HuH-7.5 (cell line): ENCODE measurements at regions not wholly inside any gene's neighbourhood (a gene's known extent, or its start where the extent isn't known, plus 50 kb on each side); places are given as distances from the start of the nearest gene placed in this dataset.

Experiments used
- DNase-seq: peaks from one replicate; pipeline ENCODE4 v3.0.0; 2011; ENCODE audit warnings: low spot score

DNA sequence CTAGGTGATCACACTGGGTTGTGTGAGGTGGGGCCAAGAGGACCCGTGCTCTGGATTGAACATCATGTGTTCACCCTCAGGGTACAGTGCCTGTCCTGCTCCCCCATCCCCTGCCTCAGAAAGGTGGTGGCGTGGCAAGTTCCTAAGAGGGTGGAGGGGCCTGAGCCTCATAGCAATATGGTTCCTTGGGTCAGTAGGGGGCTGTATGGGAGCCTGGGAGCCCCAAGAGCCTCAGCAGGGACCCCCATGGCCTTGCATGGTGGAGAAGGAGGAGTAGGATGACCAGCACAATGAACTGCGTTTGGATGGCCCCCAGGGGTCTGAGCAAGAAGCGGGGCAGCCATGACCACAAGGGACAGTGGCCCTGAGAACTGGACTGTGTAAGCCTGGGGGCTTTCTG, 89.6 kb upstream of the SHB start:
- no peak for DNase-seq

DNA sequence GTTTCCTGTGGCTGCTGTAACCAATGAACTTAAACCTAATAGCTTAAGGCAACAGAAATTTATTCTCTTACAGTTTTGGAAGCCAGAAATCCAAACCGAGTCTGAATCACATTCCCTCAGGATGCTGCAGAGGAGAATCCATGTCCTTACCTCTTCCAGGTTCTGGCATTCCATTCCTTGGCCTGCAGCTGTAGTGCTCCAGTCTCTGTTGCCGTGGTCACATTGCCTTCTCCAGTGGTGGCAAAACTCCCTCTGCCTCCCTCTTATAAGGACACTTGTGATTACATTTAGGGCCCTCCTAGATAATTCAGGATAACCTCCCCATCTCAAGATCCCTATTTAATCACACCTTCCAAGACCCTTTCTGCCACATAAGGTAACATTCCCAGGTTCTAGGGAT, 88.7 kb upstream of the SHB start:
- no peak for DNase-seq

DNA sequence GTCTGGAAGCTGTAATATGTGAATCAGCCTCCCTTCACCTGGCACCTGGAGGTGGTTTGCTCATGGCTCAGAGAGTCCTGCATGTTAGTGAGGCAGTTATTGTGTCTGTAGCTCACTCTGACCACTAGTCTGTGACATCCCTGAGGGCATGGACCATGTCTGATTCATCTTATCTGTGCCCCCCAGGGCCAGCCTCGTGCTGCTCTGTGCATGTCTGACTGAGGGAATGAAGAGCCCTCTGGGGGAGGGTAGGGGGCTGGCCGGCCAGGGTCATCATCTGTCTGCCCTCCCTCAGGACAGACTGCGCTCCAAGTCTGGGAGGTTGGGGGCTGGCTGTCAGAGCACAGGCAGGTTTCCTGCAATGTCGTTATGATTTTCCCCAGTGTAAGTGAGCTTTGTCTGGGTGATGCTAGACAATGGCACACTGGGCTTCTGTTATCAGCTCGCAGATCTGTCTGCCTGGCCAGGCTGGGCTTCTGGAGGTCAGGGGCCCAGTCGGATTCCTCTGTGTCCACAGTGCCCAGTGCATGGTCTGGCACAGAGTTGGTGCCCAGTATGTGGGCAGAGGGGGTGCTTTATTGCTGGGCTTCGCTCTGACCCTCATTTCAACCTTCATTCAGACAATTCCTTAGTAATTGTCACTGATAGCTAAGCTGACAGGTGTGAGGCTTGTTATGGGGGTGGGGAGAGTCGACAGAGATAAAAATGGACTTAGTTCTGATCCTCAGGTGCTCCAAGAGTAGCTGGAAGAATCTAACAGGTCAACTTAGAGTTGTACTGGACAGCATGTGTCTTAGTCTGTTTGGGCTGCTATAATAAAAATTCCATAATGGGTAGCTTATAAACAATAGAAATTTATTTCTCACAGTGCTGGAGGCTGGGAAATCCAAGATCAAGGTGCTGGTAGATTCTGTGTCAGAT, 85.7 kb upstream of the SHB start:
- DNase-seq = no peak

DNA sequence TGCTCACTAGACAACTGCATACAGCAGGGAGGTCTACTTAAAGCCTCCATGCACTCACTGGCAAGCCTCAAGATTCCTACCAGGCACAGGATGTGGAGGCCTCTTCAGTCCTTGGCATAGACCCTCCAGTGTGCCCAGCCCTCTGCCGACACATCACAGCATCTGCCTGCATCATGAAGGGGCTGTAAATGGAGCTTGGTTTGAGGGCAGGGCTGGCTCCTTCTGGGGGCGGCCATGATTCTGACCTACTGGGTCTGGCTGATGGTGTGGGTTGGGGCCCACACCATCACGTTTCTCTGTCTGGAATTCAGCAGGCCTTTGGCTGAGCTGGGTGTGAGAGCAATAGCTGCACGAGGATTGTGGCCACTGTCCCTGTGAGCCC, 84.9 kb upstream of the SHB start:
- DNase-seq = no peak

DNA sequence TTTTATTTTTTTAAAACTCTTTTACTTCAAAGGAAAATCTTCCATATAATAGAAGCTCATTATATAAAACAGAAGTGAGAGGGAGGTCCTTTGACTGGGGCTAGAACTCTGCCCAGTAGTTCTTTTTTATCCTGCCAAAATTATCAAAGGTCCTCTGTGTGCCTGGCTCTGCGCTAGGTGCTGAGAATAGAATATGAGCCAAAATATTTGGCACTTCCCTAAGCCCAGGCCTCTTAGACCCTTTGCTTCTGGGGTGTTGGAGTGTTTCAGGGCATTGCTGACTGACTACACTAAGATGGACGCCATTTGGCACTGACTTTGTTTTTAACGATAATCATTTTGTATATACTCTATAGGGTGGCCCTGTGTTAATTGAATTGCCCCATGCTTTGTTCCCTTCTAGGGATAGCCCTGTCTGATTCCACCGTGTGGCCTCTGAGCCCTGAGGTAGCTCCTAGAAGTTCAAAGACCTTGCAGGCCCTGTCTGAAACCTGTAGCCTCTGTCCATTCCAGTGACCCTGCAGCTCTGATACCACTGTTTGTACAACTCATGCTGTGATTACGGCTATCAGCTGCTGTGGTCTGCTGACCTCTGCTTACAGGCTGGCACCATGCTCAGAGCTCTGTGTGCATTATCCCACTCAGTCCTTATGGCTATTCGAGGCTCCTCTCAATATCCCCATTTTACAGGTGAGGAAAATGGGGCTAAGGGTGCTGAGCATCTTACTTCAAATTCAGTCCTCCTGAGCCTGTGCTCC, 84.3 kb upstream of the SHB start:
- peak; percentile 36 for DNase-seq

DNA sequence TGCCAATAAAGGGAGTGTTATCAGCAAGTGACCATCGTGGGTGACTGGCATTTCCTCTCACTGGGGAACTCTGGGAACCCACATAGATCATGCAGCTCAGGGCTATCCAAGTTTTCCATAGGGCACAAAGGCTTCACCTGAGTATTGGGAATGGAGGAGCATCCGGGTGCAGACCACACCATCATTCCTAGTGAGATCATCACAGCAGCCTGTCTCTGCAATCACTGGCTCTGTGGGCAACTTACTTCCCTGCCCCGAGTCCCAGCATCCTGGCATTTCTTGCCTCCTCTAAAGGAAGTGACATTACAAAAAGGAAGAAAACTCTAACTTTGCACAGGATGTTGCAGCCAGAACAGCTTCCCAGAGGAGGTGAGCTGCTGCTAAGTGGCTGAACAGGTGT, 80.6 kb upstream of the SHB start:
- DNase-seq = no peak

- no peak for DNase-seq
Observed at GRCh38 chr9:38146844-38147243, 77.8 kb upstream of the SHB start.

DNA sequence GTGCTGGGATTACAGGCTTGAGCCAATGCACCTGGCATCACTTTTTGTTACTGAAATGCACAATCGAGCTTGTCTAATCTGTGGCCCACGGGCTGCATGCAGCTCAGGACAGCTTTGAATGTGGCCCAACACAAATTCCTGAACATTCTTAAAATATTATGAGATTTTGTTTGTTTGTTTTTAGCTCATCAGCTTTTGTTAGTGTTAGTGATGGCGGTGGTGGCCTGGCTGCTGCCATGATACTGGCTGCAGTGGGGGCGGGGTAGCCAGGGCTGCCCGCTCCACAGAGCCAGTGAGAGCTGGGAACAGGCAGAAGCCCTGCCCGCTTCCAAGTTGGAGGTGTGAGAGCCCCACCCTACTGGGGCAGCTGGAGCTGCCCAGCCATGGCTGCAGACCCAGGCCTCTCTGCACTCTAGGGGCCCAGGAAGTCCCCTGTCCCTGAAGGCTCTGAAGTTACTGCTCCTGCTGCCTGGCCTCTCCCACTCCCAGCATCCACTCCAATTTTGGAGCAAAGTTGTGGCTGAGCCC, 76.6 kb upstream of the SHB start:
- no peak for DNase-seq

- DNase-seq = no peak
Observed at GRCh38 chr9:38144421-38144820, 75.4 kb upstream of the SHB start.

DNA sequence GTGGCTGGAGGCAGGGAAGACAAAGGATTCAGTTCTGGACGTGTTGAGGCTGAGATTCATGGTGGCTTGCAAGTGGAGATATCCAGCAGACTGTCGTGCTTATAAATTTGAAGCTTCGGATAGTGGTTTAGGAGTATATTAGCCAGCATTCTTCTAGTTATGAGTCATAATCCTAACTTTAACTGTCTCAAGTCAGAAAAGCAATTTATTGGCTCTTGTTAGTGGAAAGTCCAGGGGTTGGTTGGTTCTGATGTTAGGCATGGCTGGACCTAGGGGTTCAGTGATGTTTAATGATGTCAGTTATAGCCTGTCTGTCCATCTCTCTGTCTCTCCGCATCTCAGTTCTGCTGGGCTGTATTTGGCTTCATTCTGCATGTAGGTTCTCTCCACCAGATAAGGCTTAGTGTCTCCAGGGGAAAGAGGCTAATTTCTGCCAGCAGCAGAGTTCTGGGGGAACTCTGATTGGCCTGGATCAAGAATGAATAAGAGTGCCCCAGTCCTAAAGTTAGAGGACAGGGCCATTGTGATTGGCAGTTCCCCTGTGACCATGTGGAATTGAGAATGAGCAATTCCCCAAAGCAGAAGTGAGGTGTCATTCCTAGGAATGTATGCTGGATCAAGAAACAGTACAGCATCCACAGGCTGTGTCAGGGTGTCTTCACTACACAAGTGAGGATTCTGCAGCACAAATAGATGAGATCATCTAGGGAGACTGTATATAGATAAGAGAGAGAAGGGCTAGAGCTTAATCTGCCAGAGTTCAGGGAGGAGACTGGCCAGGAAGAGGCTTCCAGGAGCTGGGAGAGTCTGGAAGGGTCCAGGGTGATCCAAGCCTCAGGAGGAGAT, 72.9 kb upstream of the SHB start:
- no peak for DNase-seq

GRCh38 chr9:38138276-38138675, 69.2 kb upstream of the SHB start:
- DNase-seq = no peak

DNA sequence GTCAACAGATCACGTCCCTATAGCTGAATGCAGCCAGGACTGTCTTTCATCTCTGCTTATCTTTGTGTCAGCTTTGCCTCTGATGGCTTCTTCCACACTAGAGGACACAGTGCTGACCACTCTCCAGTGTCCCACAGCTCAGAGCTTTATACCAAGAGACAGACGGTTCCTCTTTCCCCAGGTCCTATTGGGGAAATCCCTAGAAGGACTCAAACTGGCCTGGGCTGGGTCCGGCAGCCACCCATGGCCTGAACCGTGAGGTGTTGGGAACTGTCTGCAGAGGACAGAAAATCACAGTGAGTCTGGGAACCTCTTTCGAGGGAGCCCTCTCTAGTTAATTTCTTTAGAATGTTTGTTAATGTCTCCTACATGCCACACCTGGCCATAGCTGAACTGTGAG, 68.3 kb upstream of the SHB start:
- DNase-seq = no peak

- DNase-seq = no peak
Observed at GRCh38 chr9:38136386-38136785, 67.4 kb upstream of the SHB start.

GRCh38 chr9:38134611-38135237, 65.7 kb upstream of the SHB start:
- no peak for DNase-seq

DNA sequence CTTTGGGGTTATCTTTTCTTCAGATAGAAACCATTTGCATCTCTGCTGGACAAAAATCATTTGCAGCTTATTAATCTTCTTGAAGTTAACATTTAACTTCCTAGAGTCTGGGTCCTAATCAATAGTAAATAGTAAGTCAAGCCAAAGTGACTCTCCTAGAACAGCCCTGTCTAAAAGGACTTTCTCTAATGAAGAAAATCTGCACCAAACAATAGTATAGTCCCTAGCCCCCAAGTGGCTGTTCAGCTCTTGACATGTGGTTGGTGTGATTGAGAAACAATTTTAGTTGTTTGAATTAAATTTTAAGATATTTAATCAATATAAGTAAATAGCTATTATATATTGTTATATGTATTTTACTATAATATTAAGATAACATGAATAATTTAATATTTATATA, 64.6 kb upstream of the SHB start:
- no peak for DNase-seq

GRCh38 chr9:38132956-38133355, 63.9 kb upstream of the SHB start:
- no peak for DNase-seq

DNA sequence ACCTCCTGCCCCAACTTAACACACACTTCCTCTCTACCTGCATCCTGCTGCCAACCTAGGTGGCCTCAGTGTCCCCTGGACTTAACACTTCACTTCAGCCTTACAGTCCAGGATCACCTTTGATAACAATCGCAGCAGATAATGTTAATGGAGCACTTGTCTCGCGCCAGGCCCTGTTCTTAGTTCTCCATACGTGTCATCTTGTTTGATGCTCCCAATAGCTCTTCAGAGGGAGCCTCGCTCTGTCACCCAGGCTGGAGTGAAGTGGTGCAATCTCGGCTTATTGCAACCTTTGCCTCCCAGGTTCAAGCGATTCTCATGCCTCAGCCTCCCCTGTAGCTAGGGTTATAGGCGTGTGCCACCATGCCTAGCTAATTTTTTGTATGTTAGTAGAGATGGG, 62.7 kb upstream of the SHB start:
- DNase-seq = no peak

DNA sequence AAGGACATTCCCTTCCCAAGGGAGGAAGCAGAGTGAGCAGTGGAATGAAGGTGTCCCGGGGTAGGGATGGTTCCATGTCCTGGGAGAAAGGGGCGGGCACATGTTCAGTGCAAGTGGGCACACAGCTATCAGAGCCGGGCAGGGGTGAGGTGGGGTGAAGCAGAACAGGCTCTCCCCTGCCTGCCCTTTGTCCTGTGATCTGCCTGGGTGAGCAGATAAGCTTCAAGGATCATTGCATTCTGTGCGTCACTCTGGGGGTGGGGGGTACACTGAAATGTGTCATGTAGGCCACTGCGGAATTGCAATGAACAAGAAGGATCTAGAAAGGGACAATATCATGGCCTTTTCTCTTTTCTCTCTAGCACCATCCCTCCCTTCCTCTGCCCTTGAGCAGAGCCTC, 61.7 kb upstream of the SHB start:
- DNase-seq = no peak

GRCh38 chr9:38129366-38129765, 60.3 kb upstream of the SHB start:
- DNase-seq = no peak

DNA sequence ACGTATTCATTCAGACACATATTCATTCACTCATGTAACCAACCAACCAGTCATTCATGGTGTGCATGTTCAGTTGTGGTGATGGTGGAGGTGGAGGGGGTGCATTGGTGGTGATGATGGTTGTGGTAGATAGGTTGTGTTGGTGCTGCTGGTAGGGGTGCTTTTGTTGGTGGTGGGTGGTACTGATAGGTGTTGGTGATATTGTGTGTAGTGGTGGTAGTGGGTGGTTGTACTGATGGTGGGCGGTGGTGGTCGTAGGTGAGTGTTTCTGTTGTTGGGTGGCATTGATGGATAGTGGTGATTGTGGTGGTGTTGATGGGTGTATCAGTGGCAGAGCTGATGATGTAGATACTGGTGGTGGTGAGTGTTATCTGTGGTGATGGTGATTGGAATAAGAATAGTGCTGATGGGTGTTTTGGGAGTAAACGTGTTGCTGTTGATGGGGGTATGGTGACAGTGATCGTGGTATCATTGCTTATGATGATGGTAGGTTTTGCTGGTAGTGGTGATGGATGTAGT, 59.8 kb upstream of the SHB start:
- DNase-seq = no peak

DNA sequence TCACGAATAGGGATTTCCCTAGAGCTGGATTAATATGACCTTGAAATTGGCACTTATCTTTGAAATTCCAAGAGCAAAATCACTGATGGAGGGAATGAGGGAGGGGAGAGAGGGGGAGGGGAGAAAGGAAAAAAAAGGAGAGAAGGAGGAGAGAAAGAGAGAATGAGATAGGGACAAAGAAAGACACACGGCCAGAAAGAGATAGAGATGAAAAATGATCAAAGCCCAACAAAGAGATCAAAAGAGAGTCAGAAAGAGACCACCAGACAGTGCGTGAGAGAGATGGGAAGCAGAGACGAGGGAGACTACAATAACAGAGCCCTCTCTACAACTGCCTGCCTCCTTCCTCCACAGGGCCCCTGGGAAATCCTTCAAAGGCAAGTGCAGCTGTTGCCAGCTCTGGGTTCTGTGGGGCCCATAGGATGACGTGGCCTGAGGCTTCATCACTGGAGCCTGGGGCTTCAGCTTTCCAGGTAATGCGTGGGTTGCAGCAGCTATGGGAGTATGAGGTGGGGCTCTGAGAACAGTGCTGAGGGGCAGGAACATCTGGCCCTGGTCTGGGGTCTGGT, 58.3 kb upstream of the SHB start:
- DNase-seq = no peak
